Left renal pelvis (tissue), 4 donors: ENCODE measurements at regions not wholly inside any gene's neighbourhood (a gene's known extent, or its start where the extent isn't known, plus 50 kb on each side); places are given as distances from the start of the nearest gene placed in this dataset.
"Not testable (repeated sequence)": the region's sequence is repeated elsewhere in the genome, so short reads cannot be mapped to it uniquely, and the experiment has no call there.

Experiments
- DNase-seq, 4 donors: peaks; one replicate each; pipeline ENCODE4 v3.0.0-alpha.2; 2013; ENCODE audit warnings: low read depth in 4 of 4, low spot score in 3 of 4

GRCh38 chr4:110364911-110365520, 110.9 kb upstream of the ENPEP start:
- no peak for DNase-seq

GRCh38 chr4:110361921-110362320, 114.0 kb upstream of the ENPEP start:
- DNase-seq = no peak

DNA sequence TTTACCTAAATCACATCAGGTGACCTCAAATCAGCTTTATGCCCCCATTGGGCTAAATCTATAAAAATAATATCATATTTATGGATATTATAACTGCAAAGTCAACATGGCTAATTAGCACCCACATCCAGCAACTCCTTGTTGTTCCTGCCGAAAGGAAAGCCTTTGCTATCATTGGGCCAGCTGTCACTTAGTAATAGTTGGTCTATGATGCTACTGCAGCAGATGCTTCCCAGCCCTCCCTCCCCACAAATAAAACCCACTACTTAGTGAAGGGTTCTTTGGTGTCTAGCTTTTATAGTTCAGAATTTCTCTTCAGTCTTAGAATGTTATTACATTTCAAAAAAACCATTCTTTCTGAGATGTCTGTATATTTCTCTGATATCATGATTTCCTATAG, 116.9 kb upstream of the ENPEP start:
- no peak for DNase-seq

GRCh38 chr4:110357521-110357920, 118.4 kb upstream of the ENPEP start:
- DNase-seq = no peak

- DNase-seq = no peak
These were observed 121.5 kb upstream of the ENPEP start for GRCh38 chr4:110354460-110354859.

GRCh38 chr4:110352670-110353442, 123.1 kb upstream of the ENPEP start:
- no peak for DNase-seq

GRCh38 chr4:110348711-110349383, 127.1 kb upstream of the ENPEP start:
- DNase-seq = no peak

DNA sequence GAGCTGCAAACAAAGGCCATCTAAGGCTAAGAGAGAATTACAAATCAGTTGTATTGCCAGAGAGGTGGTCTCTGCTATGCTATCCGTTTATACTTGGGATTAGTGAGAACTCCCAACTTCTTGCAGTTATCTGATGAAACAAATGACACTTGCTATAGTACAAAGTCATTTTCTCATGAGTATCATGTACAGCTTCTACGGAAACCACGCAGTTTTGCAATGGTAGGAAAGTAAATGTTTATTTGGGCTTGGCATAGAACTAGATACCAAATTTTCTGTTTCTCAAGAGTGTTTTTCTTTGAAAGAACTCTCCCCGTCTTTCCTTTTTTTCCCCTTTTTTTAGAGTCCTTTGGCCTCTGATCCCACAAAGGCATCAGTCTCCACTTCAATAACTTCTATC, 128.2 kb upstream of the ENPEP start:
- DNase-seq = no peak

DNA sequence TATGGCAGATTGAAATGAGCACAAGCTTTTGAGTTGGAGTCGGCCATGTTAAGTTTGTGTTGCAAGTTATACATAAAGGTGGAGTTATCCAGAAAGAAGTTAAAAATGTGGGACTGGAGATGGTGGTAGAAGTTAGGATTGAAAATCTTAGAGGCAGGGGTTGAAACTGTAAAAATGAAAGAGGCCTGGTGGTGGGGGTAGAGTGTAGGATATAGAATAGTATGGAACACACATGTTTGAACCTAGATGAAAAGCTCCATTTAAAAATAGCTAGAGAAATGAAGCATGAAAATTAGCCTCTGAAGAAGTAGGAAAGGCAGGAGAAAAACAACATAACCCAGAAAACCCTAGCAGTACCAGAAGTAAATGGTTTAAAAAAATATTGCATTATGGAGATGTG, 131.8 kb upstream of the ENPEP start:
- no peak for DNase-seq

DNA sequence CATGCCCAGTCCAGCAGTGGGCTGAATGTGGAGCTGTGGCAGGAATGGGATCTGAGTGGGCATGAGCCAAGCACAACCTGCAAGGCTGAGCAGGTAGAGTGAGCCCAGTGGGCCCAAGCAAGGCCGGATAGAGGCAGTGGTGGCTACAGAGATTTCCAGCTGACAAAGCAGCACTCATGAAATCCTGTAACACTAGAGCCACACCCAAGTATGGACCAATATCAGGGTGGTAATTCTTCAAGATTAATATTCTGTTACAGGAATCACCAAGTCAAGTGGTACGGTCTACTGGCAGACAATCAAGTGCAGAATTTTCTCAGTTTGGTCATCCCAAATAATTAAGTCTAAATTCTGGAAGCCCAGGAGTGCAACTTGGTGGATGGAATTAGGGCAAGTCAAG, 132.4 kb upstream of the ENPEP start:
- DNase-seq = no peak

- not testable (repeated sequence) for DNase-seq
These were observed 134.8 kb upstream of the ENPEP start for GRCh38 chr4:110341118-110341517.

GRCh38 chr4:110335399-110335798, 137.0 kb upstream of the ELOVL6 start:
- DNase-seq = no peak

DNA sequence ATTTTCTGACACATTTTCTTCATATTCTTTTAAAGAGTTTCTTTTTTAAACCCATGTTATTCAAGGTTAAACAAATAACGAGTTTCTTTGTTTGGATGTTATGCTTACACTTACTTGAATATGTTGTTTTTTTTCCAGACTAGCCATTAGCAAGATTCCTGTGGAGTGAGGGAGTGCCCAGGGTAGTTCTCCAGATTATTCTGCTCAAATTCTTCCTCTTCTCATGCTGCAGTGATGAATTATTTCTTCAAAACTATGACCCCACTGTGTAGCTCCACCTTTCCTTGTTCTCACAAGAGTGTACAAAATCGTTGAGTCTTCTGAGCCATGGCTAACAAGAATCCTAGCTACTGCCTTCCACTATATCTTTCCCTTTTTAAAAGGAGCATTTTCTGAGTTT, 134.1 kb upstream of the ELOVL6 start:
- DNase-seq = no peak

DNA sequence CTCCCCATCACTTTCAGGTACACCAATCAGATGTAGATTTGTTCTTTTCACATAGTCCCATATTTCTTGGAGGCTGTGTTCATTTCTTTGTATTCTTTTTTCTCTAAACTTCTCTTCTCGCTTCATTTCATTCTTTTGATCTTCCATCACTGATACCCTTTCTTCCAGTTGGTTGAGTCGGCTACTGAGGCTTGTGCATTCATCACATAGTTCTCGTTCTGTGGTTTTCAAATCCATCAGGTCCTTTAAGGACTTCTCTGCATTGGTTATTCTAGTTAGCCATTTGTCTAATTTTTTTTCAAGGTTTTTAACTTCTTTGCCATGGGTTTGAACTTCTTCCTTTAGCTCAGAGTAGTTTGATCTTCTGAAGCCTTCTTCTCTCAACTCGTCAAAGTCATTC, 128.0 kb upstream of the ELOVL6 start:
- DNase-seq = not testable (repeated sequence)

DNA sequence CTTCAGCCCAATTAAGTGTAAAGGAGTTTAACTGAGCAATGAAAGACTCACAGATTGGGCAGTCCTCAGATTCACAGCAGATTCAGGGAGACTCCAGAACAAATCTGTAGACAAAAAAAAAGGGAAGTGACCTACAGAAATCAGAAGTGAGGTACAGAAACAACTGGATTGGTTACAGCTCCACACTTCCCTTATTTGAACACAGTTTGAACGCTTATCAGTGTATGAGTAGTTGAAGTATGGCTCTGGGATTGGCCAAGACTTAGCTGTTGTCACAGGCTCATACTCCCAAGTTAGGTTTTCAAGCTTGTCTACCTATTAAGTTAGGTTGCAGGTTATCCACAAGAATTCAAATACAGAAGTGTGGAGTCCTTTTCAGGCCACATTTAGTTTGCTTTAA, 112.4 kb upstream of the ELOVL6 start:
- no peak for DNase-seq

GRCh38 chr4:110309675-110310074, 111.3 kb upstream of the ELOVL6 start:
- DNase-seq = no peak

DNA sequence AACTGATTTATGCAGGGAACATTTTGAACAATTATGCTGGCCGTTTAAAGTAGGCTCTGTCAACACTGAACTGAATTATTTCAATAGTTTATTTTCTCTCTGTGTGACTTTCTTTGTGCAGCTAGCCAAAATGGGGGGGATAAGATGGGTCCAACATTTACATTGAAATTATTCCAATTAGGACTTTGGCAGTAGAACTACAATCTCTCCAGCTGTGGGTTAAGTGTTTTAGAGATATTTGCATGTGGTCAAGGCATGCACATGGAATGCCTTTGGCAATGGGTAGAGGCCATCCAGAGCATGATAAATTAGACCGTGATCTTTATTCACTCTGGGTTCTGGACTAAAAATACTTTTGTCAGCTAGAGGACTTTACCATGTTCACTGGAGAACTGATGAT, 107.9 kb upstream of the ELOVL6 start:
- peak in 1 of 4 donors; percentile 10 for DNase-seq

DNA sequence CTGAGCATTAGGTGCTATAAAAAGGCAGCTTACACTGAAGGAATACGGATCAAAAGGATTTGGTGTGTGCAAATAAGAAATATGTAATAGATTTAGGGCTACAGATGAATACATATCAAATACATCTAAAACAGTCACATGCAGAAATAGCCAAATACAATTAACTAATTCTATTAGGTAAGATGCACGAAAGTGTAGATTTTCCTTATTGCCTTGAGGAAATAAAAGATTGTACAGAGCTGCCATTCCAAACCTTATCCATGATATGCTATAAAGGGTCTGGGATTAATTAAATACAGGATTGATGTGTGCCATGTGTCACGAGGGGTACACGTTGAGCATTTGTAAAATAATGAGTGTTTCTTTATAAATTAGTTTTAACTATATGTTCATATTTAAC, 107.0 kb upstream of the ELOVL6 start:
- no peak for DNase-seq

DNA sequence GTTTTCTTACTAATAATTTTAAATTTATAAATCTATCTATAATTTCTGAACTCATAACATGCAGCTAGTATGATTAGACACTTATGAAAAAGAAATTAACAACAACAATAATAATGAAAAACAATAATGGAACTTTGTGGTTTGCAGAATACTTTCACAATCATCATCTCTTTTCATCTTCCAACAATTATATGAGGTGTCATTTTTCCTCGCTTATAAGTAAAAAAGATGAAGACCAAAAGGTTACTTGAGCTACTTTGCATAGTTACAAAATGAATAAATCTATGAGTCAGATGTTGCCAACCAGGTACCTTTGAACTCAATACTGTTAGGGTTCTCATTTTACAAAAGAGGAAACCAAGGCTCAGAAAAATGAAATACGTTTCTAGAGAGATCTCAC, 98.5 kb upstream of the ELOVL6 start:
- DNase-seq = no peak

- DNase-seq = no peak
These were observed 95.8 kb upstream of the ELOVL6 start for GRCh38 chr4:110294165-110294564.

GRCh38 chr4:110292994-110293744, 94.8 kb upstream of the ELOVL6 start:
- no peak for DNase-seq
